Osteoblast (primary cell): ENCODE measurements at regions not wholly inside any gene's neighbourhood (a gene's known extent, or its start where the extent isn't known, plus 50 kb on each side); places are given as distances from the start of the nearest gene placed in this dataset.

Experiments used
- DNase-seq: peaks from one replicate; pipeline ENCODE4 v3.0.0; 2011; ENCODE audit warnings: low spot score, mixed read lengths; ENCODE audit not compliant: insufficient read length; ENCODE audit errors: missing footprints
- H2AFZ ChIP-seq: 2 replicates; pipeline ENCODE4 v1.6.0; 2011; ENCODE audit warnings: mild to moderate bottlenecking, low read length
- H3K27ac ChIP-seq: 2 replicates; pipeline ENCODE4 v1.5.1; 2011; ENCODE audit warnings: mild to moderate bottlenecking, low read depth, low read length, moderate library complexity
- H3K27me3 ChIP-seq: 2 replicates; pipeline ENCODE4 v1.6.0; 2012; ENCODE audit warnings: mild to moderate bottlenecking, control low read depth, inconsistent platforms, low read length, moderate library complexity; ENCODE audit not compliant: insufficient read depth
- H3K36me3 ChIP-seq: 2 replicates; pipeline ENCODE4 v1.5.1; 2011; ENCODE audit warnings: mild to moderate bottlenecking, low read length, control low read depth, moderate library complexity; ENCODE audit not compliant: insufficient read depth
- H3K4me1 ChIP-seq: 2 replicates; pipeline ENCODE4 v1.5.1; 2011; ENCODE audit warnings: mild to moderate bottlenecking, low read length, control low read depth, moderate library complexity; ENCODE audit not compliant: insufficient read depth
- H3K4me2 ChIP-seq: 2 replicates; pipeline ENCODE4 v1.6.0; 2011; ENCODE audit warnings: mild to moderate bottlenecking, low read length; ENCODE audit not compliant: insufficient read depth
- H3K4me3 ChIP-seq: fragments of 200-600 bp; sonication (generic); 3 replicates; pipeline ENCODE4 v1.5.1; 2012; ENCODE audit warnings: mild to moderate bottlenecking, low read length, inconsistent platforms; ENCODE audit not compliant: insufficient read depth
- H3K79me2 ChIP-seq: 2 replicates; pipeline ENCODE4 v1.6.0; 2012; ENCODE audit warnings: mild to moderate bottlenecking, low read length, control low read depth, inconsistent platforms; ENCODE audit not compliant: insufficient read depth
- H3K9me3 ChIP-seq: 2 replicates; pipeline ENCODE4 v1.5.1; 2011; ENCODE audit warnings: low read depth, low read length, control low read depth
- H4K20me1 ChIP-seq: 2 replicates; pipeline ENCODE4 v1.6.0; 2012; ENCODE audit warnings: mild to moderate bottlenecking, low read length, control low read depth; ENCODE audit not compliant: insufficient read depth
- TF ChIP-seq, protein P1 (sequence below): IDR thresholded peaks from 2 replicates; pipeline ENCODE4 v1.5.1; 2011; ENCODE audit warnings: mild to moderate bottlenecking, low read depth, low read length, moderate library complexity; ENCODE audit errors: extremely low read depth

GRCh38 chr17:69608808-69609472, 194.4 kb downstream of the MAP2K6 start:
- H3K36me3 ChIP-seq: no peaks in the 10 kb centered on the region
- H3K9me3 ChIP-seq: no peaks in the 10 kb centered on the region
- H3K4me1 ChIP-seq: peaks cover 38% of the 10 kb centered on the region
- H4K20me1 ChIP-seq: no peaks in the 10 kb centered on the region
- peak; percentile 86 for DNase-seq
- H3K4me2 ChIP-seq: peak overlapping the region; percentile 39
- TF ChIP-seq, protein P1, sequence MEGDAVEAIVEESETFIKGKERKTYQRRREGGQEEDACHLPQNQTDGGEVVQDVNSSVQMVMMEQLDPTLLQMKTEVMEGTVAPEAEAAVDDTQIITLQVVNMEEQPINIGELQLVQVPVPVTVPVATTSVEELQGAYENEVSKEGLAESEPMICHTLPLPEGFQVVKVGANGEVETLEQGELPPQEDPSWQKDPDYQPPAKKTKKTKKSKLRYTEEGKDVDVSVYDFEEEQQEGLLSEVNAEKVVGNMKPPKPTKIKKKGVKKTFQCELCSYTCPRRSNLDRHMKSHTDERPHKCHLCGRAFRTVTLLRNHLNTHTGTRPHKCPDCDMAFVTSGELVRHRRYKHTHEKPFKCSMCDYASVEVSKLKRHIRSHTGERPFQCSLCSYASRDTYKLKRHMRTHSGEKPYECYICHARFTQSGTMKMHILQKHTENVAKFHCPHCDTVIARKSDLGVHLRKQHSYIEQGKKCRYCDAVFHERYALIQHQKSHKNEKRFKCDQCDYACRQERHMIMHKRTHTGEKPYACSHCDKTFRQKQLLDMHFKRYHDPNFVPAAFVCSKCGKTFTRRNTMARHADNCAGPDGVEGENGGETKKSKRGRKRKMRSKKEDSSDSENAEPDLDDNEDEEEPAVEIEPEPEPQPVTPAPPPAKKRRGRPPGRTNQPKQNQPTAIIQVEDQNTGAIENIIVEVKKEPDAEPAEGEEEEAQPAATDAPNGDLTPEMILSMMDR: no peak
- H2AFZ ChIP-seq: no peak overlapping the region
- no peaks in the 10 kb centered on the region for H3K27me3 ChIP-seq
- no peak overlapping the region for H3K4me3 ChIP-seq
- H3K27ac ChIP-seq: peak overlapping the region; percentile 94
- H3K79me2 ChIP-seq: no peaks in the 10 kb centered on the region

DNA sequence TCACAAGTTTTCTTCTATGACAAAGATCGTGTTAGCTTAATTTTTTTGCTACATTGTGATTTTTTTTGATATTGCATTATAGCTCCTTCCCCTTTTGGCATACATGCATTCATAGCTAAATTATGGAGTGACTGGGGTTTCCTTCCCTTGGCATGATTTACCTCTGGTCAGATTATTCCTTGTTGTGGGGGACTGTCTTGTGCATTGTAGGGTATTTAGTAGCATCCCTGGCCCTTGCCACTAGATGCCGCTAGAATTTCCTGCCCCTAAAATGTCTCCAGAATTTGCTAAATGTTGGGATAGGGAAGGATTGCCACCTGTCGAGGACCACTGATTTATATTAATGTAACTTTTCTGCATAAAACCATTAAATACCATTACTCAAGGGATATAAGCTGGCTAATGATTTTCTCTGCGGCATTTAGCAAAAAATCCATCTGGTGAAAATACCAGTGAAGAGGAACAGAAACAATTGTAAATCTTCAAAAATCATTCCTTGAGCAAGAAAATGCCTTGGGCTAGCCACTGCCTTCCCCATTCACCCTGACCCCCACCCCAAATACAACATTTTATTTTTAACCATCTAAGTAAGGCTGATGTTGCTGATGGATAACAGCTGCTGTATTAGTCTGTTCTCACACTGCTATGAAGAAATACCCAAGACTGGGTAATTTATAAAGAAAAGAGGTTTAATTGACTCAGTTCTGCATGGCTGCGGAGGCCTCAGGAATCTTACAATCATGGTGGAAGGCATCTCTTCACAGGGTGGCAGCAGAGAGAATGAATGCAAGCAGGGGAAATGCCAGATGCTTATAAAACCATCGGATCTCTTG, 195.2 kb downstream of the MAP2K6 start:
- TF ChIP-seq, protein P1: peak; percentile 78
- Histone ChIP-seq H4K20me1 (no peaks in the 10 kb centered on the region), H3K4me2 (peak overlapping the region; percentile 39), H3K9me3 (no peaks in the 10 kb centered on the region), H3K27me3 (no peaks in the 10 kb centered on the region), H2AFZ (no peak overlapping the region), H3K36me3 (no peaks in the 10 kb centered on the region), H3K4me3 (no peak overlapping the region), H3K79me2 (no peaks in the 10 kb centered on the region), H3K27ac (peak overlapping the region; percentile 94), H3K4me1 (peaks cover 38% of the 10 kb centered on the region)
- DNase-seq: no peak

GRCh38 chr17:69620363-69620762, 205.9 kb downstream of the MAP2K6 start:
- Histone ChIP-seq H3K27ac (no peak overlapping the region), H3K36me3 (no peaks in the 10 kb centered on the region), H2AFZ (no peak overlapping the region), H3K4me3 (no peak overlapping the region), H3K9me3 (no peaks in the 10 kb centered on the region), H3K4me1 (no peaks in the 10 kb centered on the region), H3K79me2 (no peaks in the 10 kb centered on the region), H4K20me1 (no peaks in the 10 kb centered on the region), H3K27me3 (peaks cover 2% of the 10 kb centered on the region), H3K4me2 (no peak overlapping the region)
- DNase-seq: no peak
- TF ChIP-seq, protein P1: no peak

- no peak for DNase-seq
- Histone ChIP-seq H3K27ac (no peak overlapping the region), H3K27me3 (peaks cover 2% of the 10 kb centered on the region), H3K36me3 (no peaks in the 10 kb centered on the region), H3K4me1 (no peaks in the 10 kb centered on the region), H3K79me2 (no peaks in the 10 kb centered on the region), H2AFZ (no peak overlapping the region), H4K20me1 (no peaks in the 10 kb centered on the region), H3K9me3 (no peaks in the 10 kb centered on the region), H3K4me2 (no peak overlapping the region), H3K4me3 (no peak overlapping the region)
- TF ChIP-seq, protein P1: no peak
These were observed 211.0 kb downstream of the MAP2K6 start for GRCh38 chr17:69625474-69625873.
